ENCODE measurements at regions not wholly inside any gene's neighbourhood (a gene's known extent, or its start where the extent isn't known, plus 50 kb on each side); places are given as distances from the start of the nearest gene placed in this dataset.

- no peak for TF ChIP-seq BHLHE40 (IDR thresholded peaks at IDR 0.05; ENCODE audit: borderline replicate concordance in 1 of 2, low read depth in 2 of 2, low read length in 1 of 2)
- no peak for TF ChIP-seq RUNX3 (IDR thresholded peaks at IDR 0.05; ENCODE audit: low read length)
- no peak for TF ChIP-seq POLR2AphosphoS2 (IDR thresholded peaks at IDR 0.05; ENCODE audit: low read depth, low read length)
- no peak for TF ChIP-seq CEBPZ (IDR thresholded peaks at IDR 0.05; ENCODE audit: low read depth, low read length)
- no peak for TF ChIP-seq PBX3 (IDR thresholded peaks at IDR 0.05; ENCODE audit: insufficient replicate concordance, low read depth, low read length)
- TF ChIP-seq NR2C2 (IDR thresholded peaks at IDR 0.05; ENCODE audit: borderline replicate concordance, control insufficient read depth, insufficient read length, low read depth): no peak
- no peak for TF ChIP-seq ZZZ3 (IDR thresholded peaks at IDR 0.05; ENCODE audit: control insufficient read depth, insufficient read length, low read depth)
These were observed 417.0 kb upstream of the CHST9 start (continued) for GRCh38 chr18:27602092-27602491.

GRCh38 chr18:27600245-27600644, 415.1 kb upstream of the CHST9 start:
- Histone ChIP-seq H3K36me3 (ENCODE audit: control insufficient read depth in 2 of 2, insufficient read depth in 2 of 2, low read length in 1 of 2) (no peaks in the 10 kb centered on the region), H3K9ac (ENCODE audit: control insufficient read depth, insufficient read depth, low read length) (no peak overlapping the region), H3K4me3 (no peak overlapping the region), H3K4me1 (ENCODE audit: control insufficient read depth, insufficient read depth, low read length) (no peaks in the 10 kb centered on the region), H3K79me2 (ENCODE audit: control insufficient read depth, insufficient read depth, low read length) (no peaks in the 10 kb centered on the region), H3K27ac (ENCODE audit: control insufficient read depth, insufficient read depth) (no peak overlapping the region), H3K27me3 (replicated peaks in 1 of 2; ENCODE audit: control insufficient read depth in 2 of 2, insufficient read depth in 2 of 2, low read length in 1 of 2) (no peaks in the 10 kb centered on the region), H2AFZ (ENCODE audit: control insufficient read depth, low read depth, low read length) (no peak overlapping the region), H3K9me3 (replicated peaks; ENCODE audit: control insufficient read depth, insufficient read depth, low read length) (no peaks in the 10 kb centered on the region), H4K20me1 (ENCODE audit: control insufficient read depth, insufficient read depth) (no peaks in the 10 kb centered on the region), H3K4me2 (ENCODE audit: control insufficient read depth, insufficient read depth) (no peak overlapping the region)
- BruUV-seq (replicated peaks): no TSS peak
- SMC1A ChIA-PET (ENCODE audit: uncharacterized antibody, unreplicated experiment): interaction anchor here (1.1 to 1.7 kb wide), 3 partner anchors 14 to 595 kb away, joined by 3 to 7 read pairs (median 5); no protein-coding TSS in a partner anchor
- POLR2A ChIA-PET: no interaction called here
- in situ Hi-C loops (cut with MboI): loop anchor here (10.0 kb wide), 3 partner anchors 235 to 795 kb away; no protein-coding TSS in a partner anchor
- intact Hi-C loops (cut with micrococcal nuclease; ENCODE audit: unreplicated experiment): no loop called here
- DNase-seq (ENCODE audit: low read depth, low spot score) (no peak), FAIRE-seq (no peak), ATAC-seq (peak; percentile 60)
- CTCF ChIA-PET: interaction anchor here (1.0 to 3.5 kb wide), 14 partner anchors 8 to 594 kb away, joined by 3 to 23 read pairs (median 4); no protein-coding TSS in a partner anchor
- RAD21 ChIA-PET (ENCODE audit: unreplicated experiment): interaction anchor here (1.0 to 3.7 kb wide), 5 partner anchors 150 to 1195 kb away, joined by 3 to 27 read pairs (median 4); no protein-coding TSS in a partner anchor
- TF ChIP-seq PBX3 (IDR thresholded peaks at IDR 0.05; ENCODE audit: insufficient replicate concordance, low read depth, low read length): no peak
- peak; percentile 64; the same call in 1 of the 2 replicates for TF ChIP-seq CREM (IDR thresholded peaks at IDR 0.05; ENCODE audit: low read depth)
- peak; percentile 45; the same call in 1 of the 2 replicates for TF ChIP-seq ATF2 (IDR thresholded peaks at IDR 0.05; ENCODE audit: low read length)
- TF ChIP-seq RCOR1 (conservative IDR thresholded peaks at IDR 0.05; ENCODE audit: low read depth, low read length): no peak
- TF ChIP-seq NBN (IDR thresholded peaks at IDR 0.05): no peak
- TF ChIP-seq JUNB (IDR thresholded peaks at IDR 0.05): peak; percentile 83
- no peak for TF ChIP-seq HDAC6 (IDR thresholded peaks at IDR 0.05; ENCODE audit: unreplicated experiment)
- TF ChIP-seq RUNX3 (IDR thresholded peaks at IDR 0.05; ENCODE audit: low read length): peak; percentile 52; the same call in 1 of the 2 replicates
- no peak for TF ChIP-seq SREBF1 (IDR thresholded peaks at IDR 0.05; ENCODE audit: low read length)
- TF ChIP-seq ZNF622 (IDR thresholded peaks at IDR 0.05): no peak
- TF ChIP-seq CHD1 (IDR thresholded peaks at IDR 0.05; ENCODE audit: low read depth, low read length): no peak
- no peak for TF ChIP-seq CHD2 (IDR thresholded peaks at IDR 0.05; ENCODE audit: borderline replicate concordance, low read depth, low read length)

Measured in GM12878 (cell line).